GM12892 (cell line): ENCODE measurements at regions not wholly inside any gene's neighbourhood (a gene's known extent, or its start where the extent isn't known, plus 50 kb on each side); places are given as distances from the start of the nearest gene placed in this dataset.

Source experiments
- POLR2A ChIP-seq: IDR thresholded peaks from 2 replicates; pipeline ENCODE4 v1.6.1; 2011; ENCODE audit warnings: low read depth, low read length, control low read depth
- POLR2AphosphoS5 ChIP-seq: IDR thresholded peaks from 2 replicates; pipeline ENCODE4 v1.6.1; 2011; ENCODE audit warnings: low read depth, low read length, control low read depth
- TAF1 ChIP-seq: IDR thresholded peaks from 2 replicates; pipeline ENCODE4 v1.6.1; 2011; ENCODE audit warnings: low read depth, mild to moderate bottlenecking, control low read depth, low read length, borderline replicate concordance

- TF ChIP-seq POLR2AphosphoS5 (no peak), TAF1 (no peak), POLR2A (no peak)
These were observed 225.8 kb upstream of the UMPS start for GRCh38 chr3:124504332-124505059.
